Natural killer cell (primary cell): ENCODE measurements at regions not wholly inside any gene's neighbourhood (a gene's known extent, or its start where the extent isn't known, plus 50 kb on each side); places are given as distances from the start of the nearest gene placed in this dataset.

Experiments
- ATAC-seq, 3 donors: fragments of 150-1000 bp in 2 of 3; fragments of 200-7000 bp in 1 of 3; cut with Tn5 transposase; 1 replicate in 1 of 3; 2 replicates in 2 of 3; pipeline ENCODE4 v1.10.0; 2021; ENCODE audit warnings: mild to moderate bottlenecking in 2 of 3, moderate library complexity in 2 of 3
- DNase-seq, 2 donors: peaks; one replicate each; pipeline versions ENCODE4 v3.0.0 to v3.0.0-alpha.2; 2013 to 2021; ENCODE audit warnings: mixed read lengths in 1 of 2
- H3K27ac ChIP-seq: one replicate; pipeline ENCODE4 v1.5.1; 2013; ENCODE audit warnings: mild to moderate bottlenecking, low read length
- H3K27me3 ChIP-seq: one replicate; pipeline ENCODE4 v1.6.1; 2013; ENCODE audit warnings: low read length; ENCODE audit not compliant: control insufficient read depth, insufficient read depth
- H3K36me3 ChIP-seq: one replicate; pipeline ENCODE4 v1.6.1; 2013; ENCODE audit warnings: low read length; ENCODE audit not compliant: control insufficient read depth, insufficient read depth
- H3K4me1 ChIP-seq: one replicate; pipeline ENCODE4 v1.6.1; 2013; ENCODE audit warnings: low read length; ENCODE audit not compliant: control insufficient read depth, insufficient read depth
- H3K4me3 ChIP-seq: one replicate; pipeline ENCODE4 v1.5.1; 2013; ENCODE audit warnings: low read length
- H3K9me3 ChIP-seq: one replicate; pipeline ENCODE4 v1.6.1; 2013; ENCODE audit warnings: low read length; ENCODE audit not compliant: control insufficient read depth, insufficient read depth
- H3K27ac Mint-ChIP-seq, 2 donors: one replicate each; pipeline ENCODE4 v1.8.0; 2022; ENCODE audit warnings: mild to moderate bottlenecking in 2 of 2, mixed read lengths in 2 of 2, moderate library complexity in 1 of 2
- H3K27me3 Mint-ChIP-seq, 2 donors: one replicate each; pipeline ENCODE4 v1.8.0; 2022; ENCODE audit warnings: low read depth in 2 of 2, mixed read lengths in 2 of 2
- H3K36me3 Mint-ChIP-seq: one replicate; pipeline ENCODE4 v1.8.0; 2022; ENCODE audit warnings: mixed read lengths
- H3K4me1 Mint-ChIP-seq, 2 donors: one replicate each; pipeline ENCODE4 v1.8.0; 2022; ENCODE audit warnings: mixed read lengths in 2 of 2
- H3K4me3 Mint-ChIP-seq: one replicate; pipeline ENCODE4 v1.8.0; 2022; ENCODE audit warnings: mild to moderate bottlenecking, moderate library complexity, mixed read lengths
- H3K9me3 Mint-ChIP-seq, 2 donors: one replicate each; pipeline ENCODE4 v1.8.0; 2022; ENCODE audit warnings: mixed read lengths in 2 of 2
- CTCF ChIP-seq: fragments of 200-600 bp; IDR thresholded peaks from one replicate; pipeline ENCODE4 v1.8.0; 2022; ENCODE audit warnings: antibody characterized with exemption
- WGBS: methylation state at CpG from one replicate; pipeline ENCODE4 v1.1.7; 2013; ENCODE audit warnings: missing lambda C conversion rate; ENCODE audit not compliant: insufficient coverage; 5-methylcytosine and 5-hydroxymethylcytosine counted together
- intact Hi-C: fragments of 100-400 bp; cut with micrococcal nuclease; formaldehyde crosslinking; loops from one replicate; pipeline ENCODE4 v1.14.2; 2022

- intact Hi-C loops: no loop called here
- H3K27ac Mint-ChIP-seq: no peak overlapping the region
Observed at GRCh38 chr1:218882454-218882853, 291.2 kb upstream of the LYPLAL1 start.

GRCh38 chr1:218886101-218886871 lies 287.4 kb upstream of the LYPLAL1 start:
- WGBS: 73% methylated on average over 3 of the region's 6 CpGs
- no peak for DNase-seq

More at GRCh38 chr1:218882454-218882853, 291.2 kb upstream of the LYPLAL1 start:
- ATAC-seq (no peak), DNase-seq (no peak)
- no peaks in the 10 kb centered on the region for H3K36me3 Mint-ChIP-seq
- no peaks in the 10 kb centered on the region for H3K4me1 Mint-ChIP-seq
- Histone ChIP-seq H3K27me3 (no peaks in the 10 kb centered on the region), H3K4me1 (no peaks in the 10 kb centered on the region), H3K4me3 (no peak overlapping the region), H3K9me3 (peaks cover 8% of the 10 kb centered on the region), H3K36me3 (no peaks in the 10 kb centered on the region), H3K27ac (no peak overlapping the region)
- H3K9me3 Mint-ChIP-seq: peaks cover 0 to 3% of the 10 kb centered on the region in 2 donors
- H3K4me3 Mint-ChIP-seq: no peak overlapping the region
- no peak for TF ChIP-seq CTCF
- 84% methylated on average over 6 of the region's 6 CpGs for WGBS
- H3K27me3 Mint-ChIP-seq: no peaks in the 10 kb centered on the region

GRCh38 chr1:218887141-218887925 lies 286.3 kb upstream of the LYPLAL1 start:
- Histone ChIP-seq H3K4me3 (no peak overlapping the region), H3K9me3 (peaks cover 6% of the 10 kb centered on the region), H3K4me1 (no peaks in the 10 kb centered on the region), H3K27ac (no peak overlapping the region), H3K36me3 (no peaks in the 10 kb centered on the region), H3K27me3 (no peaks in the 10 kb centered on the region)
- no peak overlapping the region for H3K27ac Mint-ChIP-seq
- intact Hi-C loops: no loop called here
- no peak overlapping the region for H3K4me3 Mint-ChIP-seq
- WGBS: 57% methylated on average over 4 of the region's 5 CpGs
- TF ChIP-seq CTCF: no peak
- ATAC-seq: no peak
- DNase-seq: no peak
- H3K9me3 Mint-ChIP-seq: no peaks in the 10 kb centered on the region
- H3K27me3 Mint-ChIP-seq: no peaks in the 10 kb centered on the region
- H3K36me3 Mint-ChIP-seq: no peaks in the 10 kb centered on the region
- H3K4me1 Mint-ChIP-seq: no peaks in the 10 kb centered on the region

More at GRCh38 chr1:218886101-218886871, 287.4 kb upstream of the LYPLAL1 start:
- Mint-ChIP-seq H3K9me3 (no peaks in the 10 kb centered on the region), H3K27ac (no peak overlapping the region), H3K4me1 (no peaks in the 10 kb centered on the region), H3K36me3 (no peaks in the 10 kb centered on the region), H3K4me3 (no peak overlapping the region), H3K27me3 (no peaks in the 10 kb centered on the region)
- no peaks in the 10 kb centered on the region for H3K4me1 ChIP-seq
- no peak for ATAC-seq
- no peak for TF ChIP-seq CTCF
- H3K9me3 ChIP-seq: peaks cover 8% of the 10 kb centered on the region
- H3K27me3 ChIP-seq: no peaks in the 10 kb centered on the region
- H3K36me3 ChIP-seq: no peaks in the 10 kb centered on the region
- H3K4me3 ChIP-seq: no peak overlapping the region
- no peak overlapping the region for H3K27ac ChIP-seq
- intact Hi-C loops: no loop called here
